GM12878 (cell line): ENCODE measurements at regions not wholly inside any gene's neighbourhood (a gene's known extent, or its start where the extent isn't known, plus 50 kb on each side); places are given as distances from the start of the nearest gene placed in this dataset.

Source experiments
- ATAC-seq: fragments of 200-7000 bp; cut with Tn5 transposase; 3 replicates; pipeline ENCODE4 v1.9.1; 2020; ENCODE audit warnings: mild to moderate bottlenecking, moderate library complexity
- BruUV-seq: library from RNA; stranded (reverse); fragments of 400-500 nt; replicated peaks from 2 replicates; lab custom pipeline; 2021; lab: Mats Ljungman, UMichigan
- CTCF ChIA-PET: fragments of 300-600 bp; sonication (Branson Sonifier 250); formaldehyde crosslinking; extraction: SDS; loops from one replicate; lab custom pipeline; 2021; ENCODE audit warnings: inconsistent platforms; lab: Yijun Ruan, JAX
- POLR2A ChIA-PET: fragments of 350-600 bp; formaldehyde crosslinking; extraction: SDS; loops from one replicate; lab custom pipeline; 2021; ENCODE audit warnings: inconsistent platforms; lab: Charles Lee
- RAD21 ChIA-PET: fragments of 300-600 bp; sonication (Branson Sonifier 250); formaldehyde crosslinking; loops from one replicate; lab custom pipeline; 2023; ENCODE audit warnings: antibody characterized with exemption; ENCODE audit not compliant: unreplicated experiment; lab: Charles Lee
- SMC1A ChIA-PET: fragments of 300-600 bp; sonication (Branson Sonifier 250); formaldehyde crosslinking; loops from one replicate; lab custom pipeline; 2023; ENCODE audit not compliant: unreplicated experiment, uncharacterized antibody; lab: Charles Lee
- DNase-seq: peaks from one replicate; pipeline ENCODE4 v3.0.0-alpha.2; 2011; ENCODE audit warnings: low read depth, low spot score
- FAIRE-seq: peaks from 3 replicates; lab custom pipeline; 2011; peaks lifted over from hg19 to GRCh38; lab: Jason Lieb, UNC
- H2AFZ ChIP-seq: 2 replicates; pipeline ENCODE4 v1.6.0; 2011; ENCODE audit warnings: low read depth, low read length, control low read depth; ENCODE audit not compliant: control insufficient read depth
- H3K27ac ChIP-seq: 2 replicates; pipeline ENCODE4 v1.5.1; 2011; ENCODE audit warnings: control low read depth; ENCODE audit not compliant: control insufficient read depth, insufficient read depth
- H3K27me3 ChIP-seq, 2 experiments: replicated peaks in 1 of 2; 2 replicates each; pipeline versions ENCODE4 v1.6.0 to v1.6.1; 2011; ENCODE audit warnings: low read length in 1 of 2; ENCODE audit not compliant: control insufficient read depth in 2 of 2, insufficient read depth in 2 of 2
- H3K36me3 ChIP-seq, 2 experiments: 2 replicates each; pipeline ENCODE4 v1.5.1; 2011; ENCODE audit warnings: low read length in 1 of 2; ENCODE audit not compliant: control insufficient read depth in 2 of 2, insufficient read depth in 2 of 2
- H3K4me1 ChIP-seq: 2 replicates; pipeline ENCODE4 v1.6.1; 2011; ENCODE audit warnings: mild to moderate bottlenecking, low read length, moderate library complexity, mixed read lengths; ENCODE audit not compliant: control insufficient read depth, insufficient read depth
- H3K4me2 ChIP-seq: 2 replicates; pipeline ENCODE4 v1.6.0; 2011; ENCODE audit warnings: control low read depth; ENCODE audit not compliant: control insufficient read depth, insufficient read depth
- H3K4me3 ChIP-seq: fragments of 200-600 bp; sonication (generic); 2 replicates; pipeline ENCODE4 v1.5.1; 2016
- H3K79me2 ChIP-seq: 2 replicates; pipeline ENCODE4 v1.6.0; 2011; ENCODE audit warnings: low read length; ENCODE audit not compliant: control insufficient read depth, insufficient read depth
- H3K9ac ChIP-seq: 2 replicates; pipeline ENCODE4 v1.8.0; 2011; ENCODE audit warnings: low read length, control low read depth, mixed read lengths; ENCODE audit not compliant: control insufficient read depth, insufficient read depth
- H3K9me3 ChIP-seq: replicated peaks from 3 replicates; pipeline ENCODE4 v1.5.1; 2011; ENCODE audit warnings: mild to moderate bottlenecking, low read length; ENCODE audit not compliant: control insufficient read depth, insufficient read depth
- H4K20me1 ChIP-seq: 2 replicates; pipeline ENCODE4 v1.6.0; 2011; ENCODE audit not compliant: control insufficient read depth, insufficient read depth
- CEBPB ChIP-seq, 2 experiments: fragments of 150-350 bp in 1 of 2; IDR thresholded peaks; 2 replicates each; pipeline ENCODE4 v1.6.1; 2012 to 2014; ENCODE audit warnings: low read depth in 2 of 2, low read length in 2 of 2, borderline replicate concordance in 1 of 2, inconsistent platforms in 1 of 2
- ESRRA ChIP-seq: IDR thresholded peaks from 2 replicates; pipeline ENCODE4 v1.6.1; 2012; ENCODE audit warnings: mild to moderate bottlenecking, low read length, improper control_type of control experiment
- PBX3 ChIP-seq: IDR thresholded peaks from 2 replicates; pipeline ENCODE4 v1.6.1; 2011; ENCODE audit warnings: mild to moderate bottlenecking, low read depth, low read length, moderate library complexity; ENCODE audit not compliant: insufficient replicate concordance
- STAT1 ChIP-seq: fragments of 450-650 bp; conservative IDR thresholded peaks from 2 replicates; pipeline ENCODE4 v1.6.1; 2014; ENCODE audit warnings: antibody characterized with exemption, mild to moderate bottlenecking
- USF2 ChIP-seq: IDR thresholded peaks from 2 replicates; pipeline ENCODE4 v1.6.1; 2011; ENCODE audit warnings: low read depth, low read length, improper control_type of control experiment, borderline replicate concordance
- ZBTB33 ChIP-seq: fragments of 450-650 bp; IDR thresholded peaks from 2 replicates; pipeline ENCODE4 v1.6.1; 2017; ENCODE audit warnings: mild to moderate bottlenecking
- ZNF24 ChIP-seq: fragments of 450-650 bp; IDR thresholded peaks from 2 replicates; pipeline ENCODE4 v1.6.1; 2017; ENCODE audit warnings: antibody characterized with exemption, mild to moderate bottlenecking
- WGBS: methylation state at CpG from one replicate; pipeline ENCODE4 v1.1.6; 2016; ENCODE audit warnings: low lambda C conversion rate; ENCODE audit not compliant: insufficient replicate concordance, insufficient coverage; ENCODE audit errors: missing lambda C conversion rate; 5-methylcytosine and 5-hydroxymethylcytosine counted together
- in situ Hi-C: fragments of 300-500 bp; cut with MboI; formaldehyde crosslinking; loops from 9 replicates; pipeline ENCODE4 v1.14.3; 2018; ENCODE audit warnings: mixed read lengths
- intact Hi-C: fragments of 100-400 bp; cut with micrococcal nuclease; formaldehyde crosslinking; loops from one replicate; pipeline ENCODE4 v1.14.2; 2022; ENCODE audit not compliant: unreplicated experiment
- TF ChIP-seq, protein P1 (sequence below): IDR thresholded peaks from 2 replicates; pipeline ENCODE4 v1.6.1; 2012; ENCODE audit warnings: mild to moderate bottlenecking, low read depth, low read length

DNA sequence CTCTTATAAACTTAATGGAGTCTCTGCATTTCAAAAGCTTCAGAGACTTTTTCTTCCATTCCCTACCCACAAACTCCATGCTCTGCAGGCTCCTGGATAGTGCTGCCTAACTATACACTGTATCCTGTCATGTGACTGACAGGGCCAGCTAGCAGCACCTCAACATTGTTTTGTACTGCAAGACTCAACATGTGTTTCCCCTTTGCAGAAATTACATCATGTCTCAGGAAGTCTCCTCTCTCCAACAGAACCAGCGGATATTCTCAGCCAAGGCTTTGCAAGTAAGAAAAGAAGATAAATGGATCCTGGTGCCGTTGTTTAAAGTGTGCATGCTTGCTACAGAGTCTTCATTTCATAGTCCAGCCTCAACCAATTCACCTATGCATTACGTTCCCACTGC, 164.0 kb upstream of the UBASH3B start:
- intact Hi-C loops = no loop called here
- in situ Hi-C loops = no loop called here
- Histone ChIP-seq H3K36me3 (no peaks in the 10 kb centered on the region), H3K79me2 (no peaks in the 10 kb centered on the region), H4K20me1 (no peaks in the 10 kb centered on the region), H3K9ac (no peak overlapping the region), H3K4me1 (no peaks in the 10 kb centered on the region), H2AFZ (no peak overlapping the region), H3K9me3 (no peaks in the 10 kb centered on the region), H3K4me2 (no peak overlapping the region), H3K4me3 (no peak overlapping the region), H3K27ac (no peak overlapping the region), H3K27me3 (peaks cover 0 to 4% of the 10 kb centered on the region in 2 experiments; a peak in 2 of 4 replicates)
- FAIRE-seq = no peak
- ATAC-seq = no peak
- ChIA-PET SMC1A (no interaction called here), CTCF (interaction anchor here (0.9 kb wide), 1 partner anchor 276 kb away, joined by 3 read pairs; no protein-coding TSS in a partner anchor), RAD21 (no interaction called here), POLR2A (no interaction called here)
- BruUV-seq = no TSS peak
- DNase-seq = no peak
- no peak for TF ChIP-seq ESRRA
- TF ChIP-seq USF2 = no peak
- TF ChIP-seq STAT1 = no peak
- no peak for TF ChIP-seq CEBPB (IDR thresholded peaks at IDR 0.05; ENCODE audit: borderline replicate concordance in 1 of 2, low read depth in 2 of 2, low read length in 2 of 2)
- no peak for TF ChIP-seq ZNF24
- WGBS = 1% methylated on average over 3 of the region's 3 CpGs

- peaks cover 0 to 4% of the 10 kb centered on the region in 2 experiments; a peak in 1 of 4 replicates for H3K27me3 ChIP-seq
- DNase-seq (no peak), FAIRE-seq (no peak), ATAC-seq (no peak)
- no peak overlapping the region for H3K4me3 ChIP-seq
- H3K9ac ChIP-seq = no peak overlapping the region
- no peaks in the 10 kb centered on the region for H4K20me1 ChIP-seq
- no peak overlapping the region for H2AFZ ChIP-seq
- ChIA-PET POLR2A (no interaction called here), CTCF (interaction anchor here (1.2 to 1.4 kb wide), 2 partner anchors 9 to 16 kb away, joined by 3 to 5 read pairs; no protein-coding TSS in a partner anchor), RAD21 (no interaction called here), SMC1A (no interaction called here)
- H3K36me3 ChIP-seq = no peaks in the 10 kb centered on the region
- in situ Hi-C loops (no loop called here), intact Hi-C loops (no loop called here)
- no peaks in the 10 kb centered on the region for H3K4me1 ChIP-seq
- H3K27ac ChIP-seq = no peak overlapping the region
- H3K4me2 ChIP-seq = no peak overlapping the region
- 49% methylated on average over 8 of the region's 8 CpGs for WGBS
- H3K79me2 ChIP-seq = no peaks in the 10 kb centered on the region
- BruUV-seq = no TSS peak
- no peaks in the 10 kb centered on the region for H3K9me3 ChIP-seq
- TF ChIP-seq, protein P1, sequence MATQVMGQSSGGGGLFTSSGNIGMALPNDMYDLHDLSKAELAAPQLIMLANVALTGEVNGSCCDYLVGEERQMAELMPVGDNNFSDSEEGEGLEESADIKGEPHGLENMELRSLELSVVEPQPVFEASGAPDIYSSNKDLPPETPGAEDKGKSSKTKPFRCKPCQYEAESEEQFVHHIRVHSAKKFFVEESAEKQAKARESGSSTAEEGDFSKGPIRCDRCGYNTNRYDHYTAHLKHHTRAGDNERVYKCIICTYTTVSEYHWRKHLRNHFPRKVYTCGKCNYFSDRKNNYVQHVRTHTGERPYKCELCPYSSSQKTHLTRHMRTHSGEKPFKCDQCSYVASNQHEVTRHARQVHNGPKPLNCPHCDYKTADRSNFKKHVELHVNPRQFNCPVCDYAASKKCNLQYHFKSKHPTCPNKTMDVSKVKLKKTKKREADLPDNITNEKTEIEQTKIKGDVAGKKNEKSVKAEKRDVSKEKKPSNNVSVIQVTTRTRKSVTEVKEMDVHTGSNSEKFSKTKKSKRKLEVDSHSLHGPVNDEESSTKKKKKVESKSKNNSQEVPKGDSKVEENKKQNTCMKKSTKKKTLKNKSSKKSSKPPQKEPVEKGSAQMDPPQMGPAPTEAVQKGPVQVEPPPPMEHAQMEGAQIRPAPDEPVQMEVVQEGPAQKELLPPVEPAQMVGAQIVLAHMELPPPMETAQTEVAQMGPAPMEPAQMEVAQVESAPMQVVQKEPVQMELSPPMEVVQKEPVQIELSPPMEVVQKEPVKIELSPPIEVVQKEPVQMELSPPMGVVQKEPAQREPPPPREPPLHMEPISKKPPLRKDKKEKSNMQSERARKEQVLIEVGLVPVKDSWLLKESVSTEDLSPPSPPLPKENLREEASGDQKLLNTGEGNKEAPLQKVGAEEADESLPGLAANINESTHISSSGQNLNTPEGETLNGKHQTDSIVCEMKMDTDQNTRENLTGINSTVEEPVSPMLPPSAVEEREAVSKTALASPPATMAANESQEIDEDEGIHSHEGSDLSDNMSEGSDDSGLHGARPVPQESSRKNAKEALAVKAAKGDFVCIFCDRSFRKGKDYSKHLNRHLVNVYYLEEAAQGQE = no peak
- TF ChIP-seq ZBTB33 (no peak), PBX3 (no peak)
Measured at GRCh38 chr11:122488892-122489706, 166.4 kb upstream of the UBASH3B start.
